Ishikawa (cell line): ENCODE measurements at regions not wholly inside any gene's neighbourhood (a gene's known extent, or its start where the extent isn't known, plus 50 kb on each side); places are given as distances from the start of the nearest gene placed in this dataset.

Experiments
- CEBPB ChIP-seq: IDR thresholded peaks from 2 replicates; pipeline ENCODE4 v1.6.1; 2012
- CREB1 ChIP-seq: IDR thresholded peaks from 2 replicates; pipeline ENCODE4 v1.6.1; 2012; ENCODE audit warnings: low read depth
- EGR1 ChIP-seq: IDR thresholded peaks from 2 replicates; pipeline ENCODE4 v1.6.1; 2012
- EP300 ChIP-seq: IDR thresholded peaks from 2 replicates; pipeline ENCODE4 v1.6.1; 2012; ENCODE audit warnings: borderline replicate concordance
- FOXM1 ChIP-seq: IDR thresholded peaks from 2 replicates; pipeline ENCODE4 v1.6.1; 2012; ENCODE audit warnings: low read depth, borderline replicate concordance
- NFIC ChIP-seq: IDR thresholded peaks from 2 replicates; pipeline ENCODE4 v1.6.1; 2012
- RAD21 ChIP-seq: IDR thresholded peaks from 2 replicates; pipeline ENCODE4 v1.6.1; 2012; ENCODE audit warnings: low read depth
- REST ChIP-seq: IDR thresholded peaks from 2 replicates; pipeline ENCODE4 v1.6.1; 2012; ENCODE audit warnings: low read depth, mild to moderate bottlenecking
- TAF1 ChIP-seq: IDR thresholded peaks from 2 replicates; pipeline ENCODE4 v1.6.1; 2012; ENCODE audit warnings: low read depth, mild to moderate bottlenecking
- TCF12 ChIP-seq: IDR thresholded peaks from 2 replicates; pipeline ENCODE4 v1.6.1; 2012; ENCODE audit warnings: low read depth
- TEAD4 ChIP-seq: IDR thresholded peaks from 2 replicates; pipeline ENCODE4 v1.6.1; 2012
- YY1 ChIP-seq: IDR thresholded peaks from 2 replicates; pipeline ENCODE4 v1.6.1; 2012; ENCODE audit warnings: low read depth
- ZBTB7A ChIP-seq: IDR thresholded peaks from 2 replicates; pipeline ENCODE4 v1.6.1; 2012; ENCODE audit warnings: low read depth
- TF ChIP-seq, protein P1 (sequence below): IDR thresholded peaks from 2 replicates; pipeline ENCODE4 v1.6.1; 2012
- TF ChIP-seq, protein P2 (sequence below): IDR thresholded peaks from 2 replicates; pipeline ENCODE4 v1.6.1; 2012

- TF ChIP-seq TCF12 = no peak
- TF ChIP-seq YY1 = no peak
- TF ChIP-seq FOXM1 = no peak
These were observed 60.0 kb upstream of the NKX1-1 start for GRCh38 chr4:1466034-1466862.

DNA sequence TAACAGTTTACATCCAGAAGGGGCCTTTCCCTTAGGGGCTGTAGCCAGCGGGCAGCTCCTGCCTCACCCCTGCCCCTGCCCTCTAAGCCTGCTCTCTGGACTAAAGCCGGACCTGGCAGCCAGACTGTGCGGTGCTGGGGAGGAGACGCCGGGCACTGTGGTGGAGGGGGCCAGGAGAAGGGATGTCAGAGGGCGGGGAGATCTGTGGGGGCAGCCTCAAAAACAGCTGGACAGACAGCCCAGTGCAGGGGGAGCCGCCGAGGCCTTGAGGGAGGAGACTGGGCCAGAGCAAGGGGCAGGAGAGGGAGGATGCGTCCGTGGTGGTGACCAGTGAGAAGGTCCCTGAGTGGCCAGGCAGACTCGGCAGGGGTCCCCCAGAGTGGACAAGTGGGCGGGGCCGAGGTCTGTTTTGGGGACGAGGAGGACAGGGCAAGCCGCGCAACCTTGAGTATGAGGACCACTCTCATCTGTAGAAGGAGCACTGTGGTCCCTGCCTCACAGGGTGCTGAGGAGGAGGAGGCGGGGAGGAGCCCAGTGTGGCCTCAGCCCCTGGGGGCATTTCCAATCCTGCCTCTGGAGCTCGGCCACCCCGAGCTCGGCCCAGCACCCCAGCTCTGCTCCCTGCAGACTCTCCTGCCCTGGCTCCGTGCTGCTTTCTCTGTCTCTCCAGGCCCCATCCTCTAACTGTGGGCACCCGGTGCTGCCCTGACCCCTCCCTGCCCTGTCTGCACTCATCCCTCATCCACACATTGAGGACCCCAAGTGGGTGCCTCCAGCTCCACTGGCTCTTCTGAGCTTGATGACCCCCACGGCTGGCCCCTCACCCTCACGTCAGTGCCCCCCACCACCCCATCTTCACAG lies 59.2 kb upstream of the NKX1-1 start:
- TF ChIP-seq YY1 (no peak), CEBPB (no peak), ZBTB7A (no peak), NFIC (no peak), RAD21 (no peak), REST (no peak), TAF1 (no peak), CREB1 (no peak), FOXM1 (no peak), TEAD4 (no peak), EGR1 (no peak), EP300 (no peak)
- TF ChIP-seq, protein P1, sequence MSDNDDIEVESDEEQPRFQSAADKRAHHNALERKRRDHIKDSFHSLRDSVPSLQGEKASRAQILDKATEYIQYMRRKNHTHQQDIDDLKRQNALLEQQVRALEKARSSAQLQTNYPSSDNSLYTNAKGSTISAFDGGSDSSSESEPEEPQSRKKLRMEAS = no peak

- TF ChIP-seq EGR1 (no peak), TEAD4 (no peak), TAF1 (no peak), CEBPB (no peak), ZBTB7A (no peak), REST (no peak), NFIC (no peak), YY1 (no peak), CREB1 (no peak), TCF12 (no peak)
- TF ChIP-seq, protein P2, sequence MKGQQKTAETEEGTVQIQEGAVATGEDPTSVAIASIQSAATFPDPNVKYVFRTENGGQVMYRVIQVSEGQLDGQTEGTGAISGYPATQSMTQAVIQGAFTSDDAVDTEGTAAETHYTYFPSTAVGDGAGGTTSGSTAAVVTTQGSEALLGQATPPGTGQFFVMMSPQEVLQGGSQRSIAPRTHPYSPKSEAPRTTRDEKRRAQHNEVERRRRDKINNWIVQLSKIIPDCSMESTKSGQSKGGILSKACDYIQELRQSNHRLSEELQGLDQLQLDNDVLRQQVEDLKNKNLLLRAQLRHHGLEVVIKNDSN = no peak
- TF ChIP-seq, protein P1 = no peak
These were observed 58.4 kb upstream of the NKX1-1 start for GRCh38 chr4:1464581-1465171.

DNA sequence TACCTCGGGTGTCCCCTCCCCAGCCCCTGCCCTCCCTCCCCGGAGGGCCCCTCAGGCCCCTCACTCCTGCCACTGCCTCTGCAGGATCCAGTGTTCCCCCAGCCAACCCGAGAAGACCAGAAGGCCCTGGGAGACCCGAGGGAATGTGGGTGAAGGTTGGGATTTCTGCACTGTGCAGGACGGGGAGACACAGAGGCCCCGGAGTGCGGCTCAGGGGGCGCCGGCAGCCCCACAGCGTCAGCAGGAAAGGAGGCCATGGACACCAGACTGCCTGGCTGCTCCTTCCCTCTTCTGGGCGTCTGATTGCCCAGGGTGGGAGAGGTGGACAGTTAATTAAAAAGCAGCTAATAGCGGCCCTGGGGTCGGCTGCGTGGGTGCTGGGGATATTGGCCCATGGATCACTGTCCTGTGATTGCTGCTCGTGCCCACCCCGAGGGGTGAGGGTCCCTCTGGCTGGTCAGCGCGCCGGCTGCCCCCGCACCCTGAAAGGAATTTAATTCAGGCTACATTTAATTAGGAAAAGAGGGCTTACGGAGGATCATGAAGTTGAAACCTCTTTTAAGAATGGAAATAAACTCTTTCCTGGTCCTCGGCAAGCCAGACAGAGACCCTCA lies 57.8 kb upstream of the NKX1-1 start:
- TF ChIP-seq RAD21 (no peak), EGR1 (no peak), TCF12 (no peak), YY1 (no peak), CREB1 (no peak)

GRCh38 chr4:1463088-1463926 lies 57.1 kb upstream of the NKX1-1 start:
- TF ChIP-seq CEBPB (no peak), EGR1 (no peak), TCF12 (no peak), ZBTB7A (no peak), NFIC (no peak), FOXM1 (no peak), RAD21 (no peak), EP300 (no peak), TEAD4 (no peak), YY1 (no peak)
- TF ChIP-seq, protein P2 = no peak
